GM19467 (cell line): ENCODE measurements at regions not wholly inside any gene's neighbourhood (a gene's known extent, or its start where the extent isn't known, plus 50 kb on each side); places are given as distances from the start of the nearest gene placed in this dataset.
"Not testable (repeated sequence)": the region's sequence is repeated elsewhere in the genome, so short reads cannot be mapped to it uniquely, and the experiment has no call there.

Source experiments
- ATAC-seq: cut with Tn5 transposase; IDR thresholded peaks from one replicate; pipeline ENCODE4 v1.9.1; 2021; ENCODE audit warnings: mild to moderate bottlenecking, moderate library complexity; ENCODE audit not compliant: unreplicated experiment

DNA sequence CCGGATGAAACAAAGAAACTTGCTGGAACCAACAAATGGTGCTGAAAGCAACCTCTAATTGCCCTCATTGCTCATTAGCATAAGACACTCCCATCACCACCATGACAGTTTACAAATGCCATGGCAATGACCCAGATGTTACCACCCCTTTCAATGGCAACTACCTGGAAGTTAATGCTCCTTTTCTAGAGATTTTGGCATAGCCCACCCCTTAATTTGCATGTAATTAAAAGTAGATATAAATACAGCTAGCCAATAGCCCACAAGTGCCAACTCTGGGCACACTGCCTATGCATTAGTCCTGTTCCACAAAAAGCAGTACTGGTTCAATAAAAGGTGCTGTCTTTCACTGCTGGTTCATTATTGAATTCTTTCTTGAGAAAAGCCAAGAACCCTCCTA is 410.3 kb upstream of the PPP1R2C start:
- ATAC-seq, result no peak

DNA sequence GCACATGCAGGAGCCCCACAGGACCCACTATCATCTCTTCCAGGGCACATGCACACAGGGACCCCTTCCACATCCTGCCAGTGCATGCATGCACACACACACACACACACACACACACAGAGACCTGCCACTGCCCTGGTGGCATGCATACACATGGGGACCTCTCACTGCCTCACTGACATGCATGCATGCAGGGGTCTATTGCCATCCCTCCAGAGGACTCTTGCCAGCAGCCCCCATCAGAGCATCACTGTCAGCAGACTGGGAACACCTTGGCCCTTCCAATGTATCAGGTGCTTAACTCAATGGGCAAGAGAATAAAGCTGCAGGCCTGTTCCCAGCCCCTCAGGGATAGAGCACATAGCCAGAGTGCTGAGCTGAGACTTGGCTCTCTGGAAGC is 433.6 kb upstream of the PPP1R2C start:
- no peak for ATAC-seq

DNA sequence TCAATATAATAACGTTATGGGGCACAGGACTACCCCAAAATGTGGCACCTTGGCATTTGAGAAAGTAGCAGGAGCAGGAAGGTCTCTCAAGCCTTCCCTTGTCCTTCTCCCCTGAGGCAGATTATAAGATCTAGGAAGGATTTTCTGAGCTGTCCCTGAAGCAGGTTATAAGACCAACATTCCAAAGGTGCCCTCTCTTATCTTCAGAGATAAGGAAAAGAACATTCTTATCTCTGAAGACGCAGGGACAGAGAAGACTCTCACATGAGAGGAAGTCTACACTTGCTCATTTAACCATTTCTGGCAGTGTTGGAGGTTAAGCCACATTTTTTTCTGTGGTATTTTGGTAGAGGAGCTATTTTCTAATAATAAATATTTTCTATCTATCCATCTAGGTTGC is 437.9 kb upstream of the MAOA start:
- ATAC-seq, result no peak

- no peak for ATAC-seq
Observed at GRCh38 chrX:43224496-43224895, 431.6 kb upstream of the MAOA start.

DNA sequence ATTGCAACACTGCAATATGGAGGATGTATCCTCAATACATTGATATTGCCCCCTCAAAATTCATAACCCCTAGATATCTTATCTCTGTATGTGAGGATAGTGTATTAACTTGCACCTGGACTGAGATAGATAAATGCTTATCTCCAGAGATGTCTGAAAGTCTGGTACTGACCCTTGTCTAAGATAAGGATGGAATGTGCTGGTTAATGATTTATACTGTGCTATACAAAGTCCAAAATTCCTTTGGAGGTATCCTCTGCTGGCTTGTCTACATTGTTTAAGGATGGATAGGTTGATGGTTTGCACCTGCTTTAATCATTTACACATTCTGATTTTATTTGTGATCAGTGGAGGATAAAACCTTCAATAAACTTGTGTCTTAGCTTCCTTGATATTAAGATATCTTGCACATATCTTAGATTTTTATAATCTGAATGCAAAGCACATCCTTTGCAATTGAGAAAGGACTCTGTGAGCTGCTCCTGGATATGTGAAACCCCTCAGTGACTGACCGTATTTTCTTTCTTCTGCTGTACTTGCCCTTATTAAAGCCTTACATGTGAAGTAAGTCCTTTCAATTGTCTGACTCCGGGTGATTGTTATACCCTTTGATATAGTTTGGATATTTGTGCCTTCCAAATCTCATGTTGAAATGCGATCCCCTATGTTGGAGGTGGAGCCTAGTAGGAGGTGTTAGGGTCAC is 430.3 kb upstream of the MAOA start:
- ATAC-seq, result no peak

GRCh38 chrX:43238461-43238945 is 417.6 kb upstream of the MAOA start:
- no peak for ATAC-seq

DNA sequence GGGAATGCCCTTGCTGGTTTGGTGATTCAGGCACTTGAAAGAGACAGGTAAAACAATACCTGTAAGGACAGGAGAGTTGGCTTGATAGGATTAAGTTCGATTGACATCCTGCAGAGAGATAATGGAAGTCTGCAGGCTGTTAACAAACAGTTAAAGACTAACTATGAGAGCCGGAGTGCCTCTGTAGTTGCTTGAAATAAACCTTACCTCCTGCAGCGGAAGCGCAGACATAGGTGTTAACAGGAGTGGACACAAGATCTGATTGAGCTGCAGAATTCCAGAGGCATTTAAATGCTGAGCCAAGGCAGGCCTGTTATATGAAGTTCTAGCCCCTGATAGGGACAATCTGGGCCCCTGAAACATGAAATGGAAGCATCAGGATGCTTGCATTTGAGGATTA is 416.7 kb upstream of the MAOA start:
- no peak for ATAC-seq

DNA sequence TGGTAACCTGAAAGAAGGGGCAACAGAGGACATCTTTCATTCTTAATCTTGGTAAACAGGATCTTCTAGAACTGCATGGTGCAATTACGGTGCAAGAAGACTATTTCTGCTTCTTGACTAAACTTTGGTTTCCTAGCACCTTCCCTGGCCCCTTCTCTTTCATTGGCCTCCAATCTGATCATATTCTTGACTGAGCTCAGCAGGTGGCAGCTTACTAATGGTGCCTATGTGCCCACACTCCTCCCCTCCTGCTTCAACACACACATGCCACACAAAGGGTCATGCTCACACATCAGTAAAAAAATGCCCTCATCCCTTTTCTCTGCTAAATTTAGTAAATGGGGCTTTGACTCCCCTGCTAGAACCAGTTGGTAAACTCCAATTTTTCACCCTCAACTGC is 400.5 kb upstream of the MAOA start:
- no peak for ATAC-seq

GRCh38 chrX:43266487-43266886 is 389.6 kb upstream of the MAOA start:
- no peak for ATAC-seq

DNA sequence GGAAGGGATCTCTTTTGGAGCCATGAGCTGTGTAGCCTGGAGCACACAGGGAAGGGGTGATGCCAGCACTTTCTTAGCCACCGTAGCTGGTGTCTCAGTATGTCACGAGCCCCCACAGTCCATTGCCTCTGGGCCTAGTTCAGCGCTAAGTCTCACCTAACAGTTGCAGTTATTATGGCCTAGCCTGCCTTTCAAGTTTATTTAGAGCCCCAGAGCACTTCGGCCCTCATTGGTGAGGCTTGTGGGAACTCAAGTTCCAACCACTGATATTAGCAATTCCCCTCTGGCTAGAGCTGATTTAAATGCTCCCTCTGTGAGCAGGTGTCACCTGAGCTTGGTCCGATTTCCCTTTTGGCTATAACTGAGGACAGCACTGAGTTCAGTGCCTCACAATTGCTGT is 388.4 kb upstream of the MAOA start:
- ATAC-seq, result no peak

DNA sequence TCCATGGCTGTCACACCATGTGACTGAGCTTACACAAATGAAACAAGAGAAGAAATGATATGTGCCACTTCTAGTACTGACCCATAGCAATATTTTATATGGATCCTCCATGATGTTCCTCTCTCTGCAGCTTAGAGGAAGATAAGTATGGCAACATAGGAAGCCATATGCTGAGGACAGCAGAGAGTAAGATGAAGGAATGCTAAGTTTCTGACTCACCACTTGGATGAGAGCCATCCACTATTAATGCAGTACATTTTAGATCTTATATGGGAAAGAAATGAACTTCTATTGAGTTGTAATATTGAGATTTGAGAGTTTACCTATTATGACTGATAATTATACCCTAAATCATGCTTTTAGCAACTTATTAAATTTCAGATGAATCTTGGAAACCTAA is 386.9 kb upstream of the MAOA start:
- ATAC-seq, result no peak

GRCh38 chrX:43277879-43278278 is 378.2 kb upstream of the MAOA start:
- ATAC-seq, result no peak

GRCh38 chrX:43278440-43278839 is 377.7 kb upstream of the MAOA start:
- no peak for ATAC-seq

GRCh38 chrX:43279341-43279808 is 376.7 kb upstream of the MAOA start:
- no peak for ATAC-seq

GRCh38 chrX:43283187-43283586 is 372.9 kb upstream of the MAOA start:
- no peak for ATAC-seq

DNA sequence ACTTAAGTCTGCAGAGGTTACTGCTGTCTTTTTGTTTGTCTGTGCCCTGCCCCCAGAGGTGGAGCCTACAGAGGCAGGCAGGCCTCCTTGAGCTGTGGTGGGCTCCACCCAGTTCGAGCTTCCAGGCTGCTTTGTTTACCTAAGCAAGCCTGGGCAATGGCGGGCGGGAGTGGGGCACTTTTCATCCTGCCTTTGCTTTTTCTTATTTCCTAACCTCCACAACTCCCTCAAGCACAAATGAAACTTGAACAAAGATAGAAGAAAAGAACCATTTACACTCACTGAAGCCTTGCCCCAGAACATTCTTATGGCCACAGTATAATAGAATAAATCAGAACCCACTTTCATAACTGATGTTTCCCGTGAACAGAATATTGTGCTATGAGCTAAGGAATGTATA is 344.5 kb upstream of the MAOA start:
- ATAC-seq, result not testable (repeated sequence)

GRCh38 chrX:43313035-43313434 is 343.1 kb upstream of the MAOA start:
- no peak for ATAC-seq

DNA sequence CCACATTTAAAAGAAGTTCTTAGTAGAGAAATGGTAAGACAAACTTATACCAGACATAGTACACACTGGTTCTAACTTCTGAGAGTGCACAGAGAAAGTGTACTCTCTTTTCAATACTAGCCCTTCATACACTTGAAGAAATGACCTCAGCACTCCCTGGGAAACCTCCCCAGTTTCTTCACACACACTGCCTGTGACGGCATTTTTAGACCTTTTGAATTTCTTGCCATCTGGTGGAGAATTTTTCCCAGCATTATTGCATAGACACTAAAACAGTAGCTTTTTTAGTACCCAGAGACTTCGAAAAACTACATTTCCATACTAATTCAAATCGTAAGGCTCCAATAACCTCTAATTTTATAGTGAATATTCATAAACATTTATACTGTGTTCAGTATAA is 341.6 kb upstream of the MAOA start:
- ATAC-seq, result no peak

DNA sequence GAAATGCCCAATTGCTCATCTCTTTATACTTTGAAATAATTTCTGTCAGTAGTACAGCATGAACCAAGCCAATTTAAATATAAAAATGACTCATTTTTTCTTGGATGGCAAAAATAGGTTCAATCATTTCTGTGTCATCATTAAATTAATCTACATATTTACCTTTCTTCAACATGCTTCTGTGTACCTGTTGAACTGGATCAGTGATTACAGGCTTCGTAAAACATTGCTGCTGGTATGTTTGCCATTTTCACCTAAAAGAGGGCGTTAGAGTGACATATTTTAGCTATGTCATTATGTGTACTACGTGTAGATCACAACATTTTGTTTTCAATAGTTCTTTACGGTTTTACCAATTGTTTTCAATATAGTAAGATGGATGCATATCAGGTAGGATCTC is 340.5 kb upstream of the MAOA start:
- no peak for ATAC-seq

GRCh38 chrX:43316146-43316545 is 340.0 kb upstream of the MAOA start:
- ATAC-seq, result no peak

- no peak for ATAC-seq
Observed at GRCh38 chrX:43317378-43317777, 338.7 kb upstream of the MAOA start.

GRCh38 chrX:43328358-43328946 is 327.6 kb upstream of the MAOA start:
- ATAC-seq, result no peak

DNA sequence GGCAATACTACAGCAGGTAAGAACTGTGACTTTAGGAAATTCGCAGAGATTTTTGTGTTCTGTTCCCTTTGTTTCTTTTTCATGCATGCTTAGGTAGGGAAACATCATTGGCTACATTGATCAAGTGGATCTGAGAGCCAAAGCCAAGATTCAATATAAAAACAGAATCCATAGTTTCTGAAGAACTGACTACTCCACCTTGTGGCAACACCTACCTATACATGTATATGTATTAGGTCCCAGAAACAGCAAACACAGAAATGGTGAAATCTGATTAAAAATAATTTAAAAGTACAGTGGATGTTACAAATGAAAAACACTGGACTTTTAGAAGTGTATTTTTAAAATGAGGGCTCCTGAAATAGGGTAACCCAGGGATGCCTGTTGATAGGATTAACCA is 322.6 kb upstream of the MAOA start:
- no peak for ATAC-seq
